ENCODE measurements at regions not wholly inside any gene's neighbourhood (a gene's known extent, or its start where the extent isn't known, plus 50 kb on each side); places are given as distances from the start of the nearest gene placed in this dataset.
"Not testable (repeated sequence)": the region's sequence is repeated elsewhere in the genome, so short reads cannot be mapped to it uniquely, and the experiment has no call there.

- intact Hi-C loops (cut with micrococcal nuclease) = no loop called here
Measured at GRCh38 chr2:53536583-53537361, 230.8 kb upstream of the CHAC2 start.

DNA sequence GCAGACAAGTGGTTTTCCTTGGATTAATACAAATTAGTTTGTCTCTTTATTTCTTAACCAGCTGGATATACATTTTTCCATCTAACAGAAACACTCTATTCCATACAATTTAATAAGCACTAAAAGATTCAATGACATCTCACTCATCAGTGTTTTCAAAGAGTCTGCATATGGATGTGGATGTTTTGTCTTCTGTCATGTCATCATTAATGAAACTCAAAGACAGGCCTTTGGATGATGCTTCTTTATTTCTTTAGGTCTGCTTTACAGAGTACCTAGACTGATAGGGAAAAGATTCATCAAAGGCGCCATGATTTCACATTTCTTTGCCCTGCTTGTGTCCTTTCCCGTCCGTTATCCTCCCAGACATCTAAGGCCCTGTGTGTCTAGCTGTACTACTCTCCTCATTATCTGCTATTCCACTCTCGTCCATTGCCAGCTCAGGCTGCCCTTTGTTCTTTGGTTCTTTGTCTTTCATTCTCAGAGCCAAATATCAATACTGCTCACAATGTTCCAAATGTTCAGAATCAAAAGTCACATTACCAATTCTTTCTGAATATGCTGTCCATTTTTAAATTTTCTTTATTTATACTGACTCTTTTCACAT is 232.3 kb upstream of the CHAC2 start:
- intact Hi-C loops (cut with micrococcal nuclease) = no loop called here

GRCh38 chr2:53530126-53530525 is 237.5 kb upstream of the CHAC2 start:
- intact Hi-C loops (cut with micrococcal nuclease) = no loop called here

- intact Hi-C loops (cut with micrococcal nuclease) = no loop called here
Measured at GRCh38 chr2:53527056-53527455, 240.5 kb upstream of the CHAC2 start.

DNA sequence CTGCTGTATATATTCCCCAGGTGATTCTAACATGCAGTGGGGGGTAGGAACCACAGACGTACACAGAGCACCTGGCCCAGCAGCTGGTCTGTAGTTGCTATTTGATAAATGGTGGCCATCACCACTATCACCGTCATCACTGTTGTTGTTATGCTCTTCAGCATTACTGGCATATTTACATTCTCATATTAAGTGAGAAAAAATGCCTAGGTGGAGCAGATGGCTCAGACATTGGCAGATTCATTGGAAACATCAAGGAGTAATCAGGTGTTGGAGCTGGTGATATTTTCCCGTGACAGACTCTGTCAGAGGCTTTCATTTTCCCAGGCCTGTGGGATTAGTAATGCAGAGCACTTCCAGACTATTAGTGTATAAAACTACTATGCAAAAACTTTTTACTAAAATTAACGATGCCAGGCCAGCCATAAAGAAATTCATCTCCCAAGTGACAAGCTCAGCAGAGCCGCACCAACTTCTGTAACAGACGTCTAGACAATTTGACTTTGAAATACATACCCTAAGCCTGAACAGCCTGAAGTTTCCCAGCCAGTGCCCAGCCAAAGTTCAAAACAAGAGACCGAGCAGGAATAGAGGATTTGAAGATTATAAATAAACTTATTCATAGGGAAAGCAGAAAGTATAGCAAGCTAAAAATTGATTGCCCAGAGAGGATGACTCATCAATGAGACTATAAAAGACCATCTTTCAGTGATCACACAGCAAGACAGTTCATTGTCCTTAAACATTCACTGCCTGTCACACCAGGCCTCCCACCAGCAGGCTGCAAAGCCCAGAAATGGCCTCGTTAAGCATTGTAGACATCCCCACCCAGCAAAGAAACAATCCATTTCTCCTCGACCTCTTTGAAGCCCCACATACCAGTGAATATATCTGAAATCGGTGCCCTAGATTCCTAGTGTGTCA is 247.4 kb upstream of the CHAC2 start:
- intact Hi-C loops (cut with micrococcal nuclease) = no loop called here

GRCh38 chr2:53517406-53517805 is 250.2 kb upstream of the CHAC2 start:
- intact Hi-C loops (cut with micrococcal nuclease) = no loop called here

DNA sequence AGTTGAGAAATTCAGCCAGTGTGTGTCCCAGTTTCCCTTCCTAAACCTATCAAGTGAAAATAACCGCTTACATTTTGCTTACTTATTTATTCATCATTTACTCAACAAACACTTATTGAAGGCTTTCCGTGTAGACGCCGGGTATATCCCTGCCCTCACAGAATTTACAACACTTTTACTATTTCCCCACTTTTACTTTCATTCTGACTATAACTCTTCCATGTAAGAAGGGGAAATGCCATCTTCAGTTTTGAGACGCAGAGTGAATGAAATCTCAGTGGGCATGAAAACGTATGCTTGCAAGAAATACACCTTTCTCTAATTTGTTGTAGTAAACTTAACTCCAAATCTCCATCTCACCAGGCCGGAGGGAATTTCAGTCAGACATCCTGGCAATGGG is 251.0 kb upstream of the CHAC2 start:
- intact Hi-C loops (cut with micrococcal nuclease) = no loop called here

DNA sequence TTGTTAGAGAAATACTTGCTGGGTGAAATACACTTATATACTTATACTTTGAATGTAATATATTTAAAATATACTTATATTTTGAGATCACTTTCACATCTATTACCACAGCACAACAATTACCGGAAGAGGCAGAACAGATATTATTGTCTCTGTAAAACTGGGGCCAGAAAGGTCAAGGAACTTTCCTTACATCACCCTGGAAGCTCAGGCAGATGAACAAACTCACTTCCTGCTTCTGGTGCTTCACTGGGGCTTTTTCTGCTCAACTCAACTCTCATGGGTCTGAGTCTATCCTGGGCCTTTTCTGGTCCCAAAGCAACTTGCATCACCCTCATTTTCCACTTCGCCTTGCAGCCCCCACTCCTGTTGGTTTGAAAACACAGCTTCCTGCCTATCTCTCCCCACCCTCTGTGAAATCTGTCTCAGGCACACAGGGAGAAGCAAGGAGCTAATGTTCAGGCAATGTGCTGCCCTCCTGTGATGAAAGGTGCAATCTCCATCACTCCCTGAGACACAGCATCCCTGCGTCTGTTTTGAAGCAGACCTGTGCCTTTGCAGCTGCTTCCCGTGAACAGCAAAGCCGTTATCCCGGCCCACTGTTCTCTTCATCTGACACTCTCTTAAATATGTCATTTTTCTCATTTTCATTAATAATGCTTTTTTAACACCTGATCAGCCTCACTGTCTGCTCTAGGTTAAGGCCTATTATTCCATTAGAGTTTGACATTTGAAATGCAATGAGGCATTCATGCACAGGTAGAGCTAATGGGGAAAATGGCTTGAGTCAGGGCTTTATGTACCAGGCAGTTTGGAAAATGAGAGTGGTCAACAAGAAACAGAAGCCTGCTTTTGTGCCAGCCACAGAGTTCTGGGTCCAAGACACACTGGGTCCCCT is 251.9 kb upstream of the CHAC2 start:
- intact Hi-C loops (cut with micrococcal nuclease) = no loop called here

GRCh38 chr2:53513167-53513666 is 254.4 kb upstream of the CHAC2 start:
- intact Hi-C loops (cut with micrococcal nuclease) = no loop called here

DNA sequence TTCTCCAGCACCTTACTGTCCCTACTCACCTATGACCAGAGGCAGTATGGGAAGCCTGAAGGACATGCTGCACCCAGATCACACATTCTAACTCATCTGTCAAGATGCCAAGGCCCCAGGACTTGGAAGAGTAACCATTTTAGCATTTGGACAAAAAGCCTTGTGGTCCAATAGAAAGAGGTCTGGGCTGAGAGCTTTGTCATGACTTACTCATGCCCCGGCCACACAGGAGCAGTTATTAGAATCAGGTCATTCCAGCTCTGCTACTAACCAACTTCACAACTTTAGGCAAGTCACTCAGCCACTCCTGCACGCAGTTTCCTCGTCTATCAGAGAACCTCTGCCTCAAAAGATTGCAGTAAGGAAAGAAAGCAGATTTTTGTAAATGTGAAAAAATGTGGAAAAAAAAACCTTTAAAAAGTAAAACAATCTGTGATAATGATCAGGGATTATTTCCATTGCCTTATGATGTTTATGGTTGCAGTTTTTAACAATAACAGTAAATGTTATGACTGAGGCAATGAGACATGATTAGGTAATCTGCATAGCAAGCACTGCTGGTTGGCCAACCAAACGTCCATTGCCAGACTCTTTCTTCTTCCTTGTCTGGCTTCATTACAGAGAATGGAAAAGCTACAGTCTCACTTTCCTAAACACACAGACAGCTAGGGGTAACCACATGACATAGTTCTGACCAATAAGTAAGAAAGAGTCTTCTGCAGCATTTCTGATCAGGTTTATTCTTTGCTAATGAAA is 255.4 kb upstream of the CHAC2 start:
- intact Hi-C loops (cut with micrococcal nuclease) = no loop called here

GRCh38 chr2:53511549-53511948 is 256.1 kb upstream of the CHAC2 start:
- intact Hi-C loops (cut with micrococcal nuclease) = no loop called here

- intact Hi-C loops (cut with micrococcal nuclease) = no loop called here
Measured at GRCh38 chr2:53510401-53510800, 257.2 kb upstream of the CHAC2 start.

DNA sequence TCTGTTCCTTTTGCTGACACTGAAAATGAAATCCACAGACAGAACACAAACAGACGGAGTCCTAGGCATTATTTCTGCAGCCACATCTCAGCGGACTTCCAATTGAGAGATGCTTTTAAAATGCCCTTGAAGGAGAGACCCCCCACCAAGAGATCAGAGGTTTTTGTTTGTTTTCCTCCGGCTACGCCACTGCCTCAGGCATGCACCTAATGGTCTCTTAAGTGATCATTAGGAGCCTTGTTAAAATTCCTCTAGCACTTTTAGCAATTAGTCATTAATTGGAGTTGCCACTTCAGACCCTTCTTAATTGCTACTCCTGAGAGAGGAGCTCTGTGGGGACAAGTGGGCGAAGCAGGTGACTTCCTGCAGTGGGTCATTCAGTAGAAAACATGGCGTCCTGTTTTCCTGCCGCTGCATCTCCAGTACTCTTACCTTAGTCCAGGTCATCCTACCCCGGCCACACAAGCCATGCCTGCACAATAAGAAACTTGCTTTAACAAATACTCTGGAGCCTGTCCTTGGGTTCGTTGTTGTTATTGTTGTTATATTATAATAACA is 257.7 kb upstream of the CHAC2 start:
- intact Hi-C loops (cut with micrococcal nuclease) = no loop called here

DNA sequence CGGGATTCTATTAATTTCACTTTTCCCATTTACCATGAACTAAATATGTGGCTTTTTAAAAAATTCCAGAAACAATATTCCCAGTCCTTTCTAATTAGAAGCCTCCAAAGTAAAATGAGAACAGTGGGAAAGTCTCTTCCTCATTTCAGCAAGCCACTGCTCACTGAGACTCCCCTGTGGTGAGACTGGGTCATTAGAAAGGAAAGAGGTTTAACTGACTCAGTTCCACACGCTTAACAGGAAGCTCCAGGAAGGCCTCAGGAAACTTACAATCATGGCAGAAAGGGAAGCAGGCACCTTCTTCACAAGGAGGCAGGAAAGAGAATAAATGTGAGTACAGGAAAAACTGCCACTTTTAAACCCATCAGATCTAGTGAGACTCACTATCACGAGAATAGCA is 258.9 kb upstream of the CHAC2 start:
- intact Hi-C loops (cut with micrococcal nuclease) = no loop called here

DNA sequence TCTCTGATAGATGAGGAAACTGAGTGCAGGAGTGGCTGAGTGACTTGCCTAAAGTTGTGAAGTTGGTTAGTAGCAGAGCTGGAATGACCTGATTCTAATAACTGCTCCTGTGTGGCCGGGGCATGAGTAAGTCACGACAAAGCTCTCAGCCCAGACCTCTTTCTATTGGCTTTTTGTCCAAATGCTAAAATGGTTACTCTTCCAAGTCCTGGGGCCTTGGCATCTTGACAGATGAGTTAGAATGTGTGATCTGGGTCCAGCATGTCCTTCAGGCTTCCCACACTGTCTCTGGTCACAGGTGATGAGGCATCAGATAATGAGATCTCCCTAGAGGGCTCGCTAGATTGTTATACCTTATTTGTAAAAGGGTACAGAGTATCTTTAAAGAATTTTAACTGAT is 260.5 kb upstream of the CHAC2 start:
- intact Hi-C loops (cut with micrococcal nuclease) = not testable (repeated sequence)

DNA sequence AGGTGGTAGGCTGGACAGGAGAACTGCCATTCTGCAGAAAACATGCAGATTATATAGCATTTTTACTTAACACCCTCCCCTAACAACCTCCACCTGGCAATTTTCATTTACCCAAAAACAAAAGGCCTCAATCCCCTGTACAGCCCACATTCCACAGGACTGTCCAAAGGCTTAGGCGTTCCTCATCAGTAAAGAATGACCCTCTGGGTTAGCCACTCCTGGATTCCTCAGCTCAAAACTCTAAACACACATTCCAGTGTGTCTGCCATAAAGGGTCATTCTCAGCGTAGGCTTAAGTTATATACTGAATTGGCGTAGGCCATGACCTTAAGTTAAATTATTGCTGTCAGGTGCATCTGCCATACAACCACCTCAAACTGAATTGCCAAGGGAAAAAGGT is 261.8 kb upstream of the CHAC2 start:
- intact Hi-C loops (cut with micrococcal nuclease) = no loop called here

- intact Hi-C loops (cut with micrococcal nuclease) = no loop called here
Measured at GRCh38 chr2:53504507-53504906, 263.1 kb upstream of the CHAC2 start.

DNA sequence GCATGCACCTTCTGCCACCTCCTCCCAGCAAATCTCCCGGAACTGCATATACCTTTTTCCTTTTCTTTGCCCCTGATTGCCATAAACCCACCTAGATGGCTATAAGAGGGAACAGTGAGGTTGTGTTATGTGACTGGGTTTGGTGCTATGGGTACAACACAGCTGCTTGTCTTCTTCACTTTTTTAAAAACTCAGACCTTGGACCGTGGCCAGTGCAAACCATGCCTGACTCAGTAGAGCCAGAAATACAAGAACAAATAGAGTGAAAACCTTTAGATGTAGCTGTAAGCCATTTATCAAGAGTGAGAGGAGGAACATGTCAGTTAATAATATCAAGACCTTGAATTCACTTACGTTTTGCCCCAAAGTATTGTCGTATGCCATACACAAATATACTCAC is 267.4 kb upstream of the CHAC2 start:
- intact Hi-C loops (cut with micrococcal nuclease) = no loop called here

DNA sequence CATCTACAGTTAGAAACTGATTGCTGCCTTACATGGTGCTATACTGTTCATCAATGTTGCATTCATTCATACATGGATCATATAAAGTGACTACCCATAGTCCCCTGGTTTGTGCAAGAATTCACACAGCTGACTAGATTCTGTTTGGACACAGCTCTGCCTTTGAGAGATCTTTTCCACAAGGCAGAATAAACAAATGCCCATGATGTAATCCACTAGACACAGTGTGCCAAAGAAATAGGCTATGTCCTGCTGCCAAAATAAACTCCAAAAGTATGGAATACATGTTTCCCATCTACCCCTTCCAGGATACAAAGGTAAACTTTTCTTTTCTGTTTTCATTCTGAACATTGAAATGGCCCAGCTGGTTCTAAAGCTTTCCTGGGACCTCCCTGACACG is 269.4 kb upstream of the CHAC2 start:
- intact Hi-C loops (cut with micrococcal nuclease) = no loop called here

DNA sequence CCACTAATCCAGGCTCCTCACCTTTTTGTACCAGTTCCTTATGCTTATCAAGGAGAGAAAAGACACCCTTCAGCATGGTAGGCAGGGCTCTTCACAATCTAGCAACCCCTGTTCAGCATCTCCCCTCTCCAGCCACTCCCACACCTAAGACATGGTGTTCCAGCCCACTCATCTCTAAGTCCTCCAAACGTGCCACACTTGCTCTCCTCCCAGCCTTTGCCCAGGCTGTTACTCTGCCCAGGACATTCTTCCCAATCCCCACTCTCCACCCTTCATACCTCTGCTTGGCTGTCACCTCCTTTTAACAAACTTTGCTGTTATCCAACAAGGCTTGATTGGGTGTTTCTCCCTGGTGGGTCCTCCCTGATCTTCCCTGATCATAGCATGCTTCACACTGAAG is 270.6 kb upstream of the CHAC2 start:
- intact Hi-C loops (cut with micrococcal nuclease) = no loop called here

All from T-helper 2 cell treated with Interferon-gamma antibody and Interleukin-4, amounts not matched to agents 100 ng/mL and 5 ng/mL, for 36 hours (primary cell).